ENCODE measurements at regions not wholly inside any gene's neighbourhood (a gene's known extent, or its start where the extent isn't known, plus 50 kb on each side); places are given as distances from the start of the nearest gene placed in this dataset.

- TF ChIP-seq TAF1 (IDR thresholded peaks at IDR 0.05; ENCODE audit: borderline replicate concordance, insufficient read depth, low read length), result no peak
- no peak for TF ChIP-seq POLR2AphosphoS5 (IDR thresholded peaks at IDR 0.05; ENCODE audit: low read depth, low read length)
- no peak for TF ChIP-seq REST (IDR thresholded peaks at IDR 0.05; ENCODE audit: insufficient read depth in 1 of 2, low read depth in 2 of 2, low read length in 2 of 2)
- no peak for TF ChIP-seq FOXP2 (optimal IDR thresholded peaks at IDR 0.05; ENCODE audit: borderline replicate concordance, extremely low read depth, extremely low read length, insufficient read depth)
Observed at GRCh38 chr10:21174715-21175495, 277.8 kb upstream of the NEBL start.

- TF ChIP-seq TAF1 (IDR thresholded peaks at IDR 0.05; ENCODE audit: borderline replicate concordance, insufficient read depth, low read length) (no peak), FOXP2 (optimal IDR thresholded peaks at IDR 0.05; ENCODE audit: borderline replicate concordance, extremely low read depth, extremely low read length, insufficient read depth) (peak; percentile 63)
Observed at GRCh38 chr10:21173802-21174714, 276.9 kb upstream of the NEBL start.

- TF ChIP-seq FOXP2 (optimal IDR thresholded peaks at IDR 0.05; ENCODE audit: borderline replicate concordance, extremely low read depth, extremely low read length, insufficient read depth) (no peak), REST (IDR thresholded peaks at IDR 0.05; ENCODE audit: insufficient read depth in 1 of 2, low read depth in 2 of 2, low read length in 2 of 2) (peak in 1 of 2 experiments; percentile 60; a peak in 1 of 4 replicates), SIN3A (IDR thresholded peaks at IDR 0.05; ENCODE audit: borderline replicate concordance, insufficient read depth, low read length) (no peak)
Observed at GRCh38 chr10:21172930-21173801, 276.1 kb upstream of the NEBL start.

GRCh38 chr10:21172542-21172929, 275.4 kb upstream of the NEBL start:
- TF ChIP-seq REST (IDR thresholded peaks at IDR 0.05; ENCODE audit: insufficient read depth in 1 of 2, low read depth in 2 of 2, low read length in 2 of 2), result no peak
- TF ChIP-seq TAF1 (IDR thresholded peaks at IDR 0.05; ENCODE audit: borderline replicate concordance, insufficient read depth, low read length), result no peak
- TF ChIP-seq FOXP2 (optimal IDR thresholded peaks at IDR 0.05; ENCODE audit: borderline replicate concordance, extremely low read depth, extremely low read length, insufficient read depth), result no peak
- no peak for TF ChIP-seq POLR2AphosphoS5 (IDR thresholded peaks at IDR 0.05; ENCODE audit: low read depth, low read length)
- no peak for TF ChIP-seq SIN3A (IDR thresholded peaks at IDR 0.05; ENCODE audit: borderline replicate concordance, insufficient read depth, low read length)

- no peak for TF ChIP-seq FOXP2 (optimal IDR thresholded peaks at IDR 0.05; ENCODE audit: borderline replicate concordance, extremely low read depth, extremely low read length, insufficient read depth)
Observed at GRCh38 chr10:21171936-21172541, 274.9 kb upstream of the NEBL start.

Measured in PFSK-1 (cell line).